Medulla oblongata (tissue), 1 donor: ENCODE measurements at regions not wholly inside any gene's neighbourhood (a gene's known extent, or its start where the extent isn't known, plus 50 kb on each side); places are given as distances from the start of the nearest gene placed in this dataset.

ENCODE experiments used
- DNase-seq: peaks from one replicate; pipeline ENCODE4 v3.0.0-alpha.2; 2015; ENCODE audit errors: extremely low spot score

DNA sequence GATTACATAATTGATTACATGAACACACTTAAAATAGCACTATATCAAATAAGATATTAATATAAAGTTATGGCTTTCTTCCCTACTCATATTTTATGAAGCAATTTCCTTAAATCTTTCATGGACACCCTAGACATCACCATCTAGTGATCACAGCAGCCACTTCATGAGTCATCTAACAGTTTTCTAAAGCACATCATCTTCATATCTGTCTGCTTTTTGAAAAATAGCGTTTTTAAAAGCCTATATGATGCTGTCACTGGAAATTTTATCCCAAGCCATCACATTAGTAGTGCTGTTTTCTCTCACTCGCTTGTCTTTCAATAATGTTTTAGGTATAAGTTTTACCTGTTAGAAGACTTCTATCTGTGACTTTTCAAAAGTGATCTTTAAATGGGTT, 326.1 kb downstream of the SLITRK6 start:
- no peak for DNase-seq

DNA sequence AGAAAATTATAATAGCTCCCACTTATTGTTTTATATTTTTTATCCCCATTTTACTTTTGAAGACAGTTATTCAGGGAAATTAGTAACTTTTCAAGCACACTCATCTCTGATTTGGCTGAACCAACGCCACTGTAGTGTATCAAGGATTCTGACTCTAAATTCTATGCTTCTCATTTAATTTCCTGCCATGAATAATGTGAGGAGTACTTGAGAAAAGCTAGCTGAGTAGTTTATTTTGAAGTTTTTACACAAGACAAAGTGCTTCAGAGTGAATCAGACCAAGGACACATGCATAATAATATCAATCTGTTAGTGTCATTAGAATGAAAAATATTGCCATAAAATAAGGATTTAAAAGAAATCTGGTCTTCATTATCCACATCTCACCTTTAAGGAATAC, 329.9 kb downstream of the SLITRK6 start:
- no peak for DNase-seq

DNA sequence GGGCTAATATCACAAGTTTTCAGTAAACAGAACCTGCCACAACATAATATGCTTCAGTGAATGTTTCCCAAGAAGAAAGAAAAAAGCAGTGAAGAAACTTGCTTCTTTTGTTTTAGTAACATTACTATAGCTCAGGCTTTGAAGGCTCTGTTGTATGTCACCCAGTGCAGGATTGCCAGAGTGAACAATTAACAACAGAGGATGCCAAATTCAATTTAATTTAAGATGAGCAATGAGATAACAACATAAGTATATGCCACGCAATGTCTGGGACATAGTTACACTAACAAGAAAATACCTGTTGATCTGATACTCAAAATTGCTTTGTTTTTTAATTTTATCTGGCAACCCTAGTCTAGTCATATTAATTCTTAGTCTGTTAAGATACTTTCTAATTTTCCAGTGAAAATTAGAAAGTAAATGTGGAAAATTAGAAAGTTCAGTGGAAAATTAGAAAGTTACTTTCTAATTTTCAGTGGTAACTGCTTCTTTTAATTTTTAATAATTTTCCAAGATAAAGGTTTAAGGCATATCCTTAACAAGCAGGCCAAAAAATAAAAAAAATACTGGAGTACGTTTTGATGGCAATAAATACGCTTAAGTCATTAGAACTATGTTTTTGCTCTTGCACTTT, 336.3 kb downstream of the SLITRK6 start:
- no peak for DNase-seq

DNA sequence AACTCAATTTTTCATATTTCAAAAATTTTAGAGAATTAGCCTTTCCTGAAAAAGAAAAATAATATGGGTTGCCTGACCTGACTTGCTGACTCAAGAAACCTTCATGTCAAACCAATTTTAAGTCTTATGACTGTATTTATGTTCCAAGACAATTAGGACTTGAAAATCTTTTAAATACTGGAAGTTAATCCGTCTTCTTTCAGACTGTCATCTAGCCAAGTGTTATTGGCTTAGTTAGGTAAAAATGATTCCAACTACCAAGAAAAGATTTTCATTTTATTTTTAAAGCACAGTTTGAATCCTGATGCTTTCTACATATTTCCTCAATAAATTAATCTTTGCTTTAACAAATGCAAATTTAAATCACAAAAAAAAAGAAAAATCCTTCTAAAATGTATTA, 337.6 kb downstream of the SLITRK6 start:
- no peak for DNase-seq

DNA sequence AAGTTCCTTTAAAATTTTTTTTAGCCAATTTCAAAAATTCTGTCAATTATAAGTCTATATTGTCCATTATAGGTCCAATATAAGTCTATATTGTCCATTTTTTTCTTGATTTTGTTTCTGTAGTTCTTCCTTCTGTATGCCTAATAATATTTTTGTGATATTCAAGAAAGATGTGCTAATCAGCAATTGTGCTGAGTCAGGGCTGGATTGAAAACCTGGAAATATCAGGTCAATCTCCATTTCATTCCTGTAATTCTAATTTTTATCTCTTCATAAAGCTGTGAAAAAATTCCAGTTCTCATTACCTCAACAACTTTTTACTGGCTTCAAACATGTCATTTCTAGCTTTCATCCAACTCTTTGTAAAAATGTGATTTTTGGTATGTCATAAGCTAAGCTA, 353.7 kb downstream of the SLITRK6 start:
- no peak for DNase-seq

DNA sequence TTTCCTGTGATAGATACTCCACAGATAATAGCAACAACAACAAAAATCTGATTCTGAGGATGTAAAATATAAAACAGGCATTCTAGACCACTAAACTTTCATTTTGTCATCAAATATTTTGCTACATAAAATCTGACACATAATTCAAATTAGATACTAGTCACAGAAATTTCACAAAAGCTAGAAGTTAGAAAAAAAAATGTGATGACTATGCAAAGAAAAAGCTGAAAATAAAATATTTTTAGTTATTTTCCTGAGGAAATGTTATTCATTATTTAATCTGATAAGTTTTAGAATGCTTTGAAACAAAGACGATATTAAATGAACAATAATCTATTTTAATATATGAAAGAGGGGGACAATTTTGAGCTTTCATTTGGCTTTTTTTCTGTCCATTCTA, 357.2 kb downstream of the SLITRK6 start:
- DNase-seq, result no peak

DNA sequence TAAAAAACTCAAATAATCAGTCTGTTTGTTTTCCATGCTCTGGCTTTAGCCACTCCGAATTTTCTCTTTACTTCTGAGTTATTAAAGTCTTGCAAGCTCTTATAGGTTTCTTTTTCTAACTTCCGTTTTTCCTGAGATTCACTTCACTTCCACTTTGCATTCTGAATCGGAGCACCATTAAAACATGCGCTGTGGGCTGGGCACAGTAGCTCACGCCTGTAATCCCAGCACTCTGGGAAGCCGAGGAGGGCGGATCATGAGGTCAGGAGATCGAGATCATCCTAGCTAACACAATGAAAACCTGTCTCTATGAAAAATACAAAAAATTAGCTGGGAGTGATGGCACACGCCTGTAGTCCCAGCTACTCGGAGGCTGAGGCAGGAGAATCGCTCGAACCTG, 357.9 kb downstream of the SLITRK6 start:
- no peak for DNase-seq

DNA sequence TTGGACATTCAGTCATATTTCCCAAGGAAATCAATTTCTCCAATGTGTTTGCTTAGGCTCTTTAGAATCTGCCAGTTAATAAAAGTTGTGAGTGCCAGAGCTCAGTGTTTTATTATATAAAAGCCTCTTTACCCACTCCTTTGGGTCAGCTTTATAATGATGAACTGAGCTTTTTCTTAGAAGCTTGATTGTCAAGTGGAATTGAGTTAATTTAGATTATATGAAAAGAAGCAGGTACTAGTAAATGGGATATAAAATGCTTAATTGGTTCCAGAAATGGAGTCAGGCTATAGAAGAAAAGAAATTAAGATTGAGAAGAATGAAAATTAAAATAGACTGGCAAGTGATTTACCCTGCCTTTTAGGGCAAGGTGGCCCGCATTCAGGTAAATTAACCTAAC, 363.2 kb downstream of the SLITRK6 start:
- DNase-seq, result no peak

DNA sequence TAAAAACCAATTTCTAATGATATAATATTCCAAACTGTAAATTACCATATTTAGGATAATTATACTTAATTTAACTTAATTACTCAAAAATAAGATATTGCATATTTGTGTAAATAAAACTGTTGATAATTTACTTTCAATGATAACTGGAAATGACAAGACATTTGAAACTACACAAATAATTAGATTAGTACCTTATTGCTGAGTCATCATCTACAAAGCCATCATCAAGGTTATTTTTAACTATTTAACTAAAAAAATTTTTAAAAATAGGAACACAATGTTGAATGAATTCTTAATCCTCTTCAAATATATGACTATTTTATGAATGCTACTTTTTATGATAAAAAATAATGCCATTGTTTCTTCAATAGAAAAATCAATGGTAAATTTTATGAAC, 364.3 kb downstream of the SLITRK6 start:
- DNase-seq, result no peak

DNA sequence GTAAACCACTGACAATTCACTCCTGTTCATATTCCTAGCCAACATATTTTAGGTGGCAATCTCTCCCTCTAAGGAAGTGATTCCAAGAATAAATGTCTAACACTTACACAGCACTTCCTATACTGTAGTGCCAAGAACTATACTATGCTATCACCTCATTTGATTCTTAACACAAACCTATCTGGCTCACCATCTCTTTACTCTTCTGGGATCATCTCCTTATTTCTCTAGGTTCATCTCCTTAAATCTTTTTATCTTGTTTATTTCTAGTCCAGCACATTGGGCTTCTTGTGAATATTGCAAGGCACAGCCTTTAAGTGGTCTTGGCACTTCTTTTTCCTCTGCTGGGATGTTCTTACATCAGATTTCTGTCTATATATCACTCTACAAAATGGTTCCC, 366.3 kb downstream of the SLITRK6 start:
- DNase-seq, result no peak

DNA sequence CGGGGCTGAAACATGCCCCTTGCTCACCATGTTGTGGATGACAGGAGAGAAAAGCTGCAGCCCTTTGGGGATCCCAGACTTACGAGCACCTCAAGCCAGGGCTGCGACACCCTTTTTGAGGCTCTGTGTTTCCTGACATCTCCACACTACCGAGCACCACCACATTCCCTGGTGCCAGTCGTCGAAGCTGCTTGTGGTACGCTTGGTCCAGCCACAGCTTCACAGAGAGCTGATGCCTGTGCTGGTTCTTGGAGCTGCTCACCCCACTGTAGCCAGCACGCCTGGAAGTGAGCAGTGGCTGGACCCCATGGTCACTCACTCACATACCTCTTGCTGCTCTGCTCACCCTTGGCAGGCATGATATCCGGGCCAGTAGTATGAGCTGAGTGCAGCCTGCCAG, 367.5 kb downstream of the SLITRK6 start:
- no peak for DNase-seq

DNA sequence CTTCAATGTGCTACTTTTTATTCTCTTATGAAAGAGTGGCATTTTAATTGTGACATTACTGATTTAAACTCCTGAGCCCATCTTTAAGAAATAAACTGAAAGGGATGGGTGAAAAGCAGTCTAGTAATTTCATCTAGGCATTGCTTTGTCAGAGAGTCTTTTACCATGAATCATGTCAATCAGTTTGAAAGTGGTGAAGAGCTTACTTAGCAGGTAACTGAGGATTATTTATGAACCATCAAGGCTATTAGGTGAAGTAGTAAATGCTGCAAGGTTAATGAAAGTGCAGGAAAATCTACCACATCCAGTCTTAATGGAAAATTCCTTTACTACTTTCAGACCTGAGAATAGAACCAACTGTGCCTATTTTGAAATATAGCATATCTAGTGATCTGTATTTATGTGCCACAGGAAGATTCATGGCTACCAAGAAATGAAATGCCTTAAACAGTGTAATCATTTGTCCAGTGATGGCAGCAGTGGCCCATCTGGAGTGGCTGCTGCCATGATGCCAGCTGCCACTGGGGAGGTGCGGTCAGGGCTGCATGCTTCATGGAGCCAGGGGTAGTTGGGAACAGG, 368.9 kb downstream of the SLITRK6 start:
- DNase-seq, result no peak

DNA sequence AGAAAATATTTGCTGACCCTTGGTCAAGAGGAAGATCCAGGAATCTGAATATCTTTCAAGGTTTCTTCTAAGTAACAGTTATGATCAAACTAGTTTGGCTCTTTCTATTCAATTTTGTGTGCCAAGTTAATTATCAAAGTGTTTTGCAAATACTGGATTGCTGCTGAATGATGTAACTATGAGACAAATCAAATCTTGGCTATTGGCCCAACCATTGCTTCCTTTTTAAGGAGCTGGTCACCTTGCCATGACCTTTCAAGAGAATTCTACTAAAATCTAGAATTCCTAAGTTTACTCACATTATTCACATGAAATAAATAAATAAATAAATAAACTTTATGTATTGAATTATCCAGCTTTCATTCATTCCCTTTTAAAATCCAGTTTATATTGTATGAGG, 371.8 kb downstream of the SLITRK6 start:
- no peak for DNase-seq

DNA sequence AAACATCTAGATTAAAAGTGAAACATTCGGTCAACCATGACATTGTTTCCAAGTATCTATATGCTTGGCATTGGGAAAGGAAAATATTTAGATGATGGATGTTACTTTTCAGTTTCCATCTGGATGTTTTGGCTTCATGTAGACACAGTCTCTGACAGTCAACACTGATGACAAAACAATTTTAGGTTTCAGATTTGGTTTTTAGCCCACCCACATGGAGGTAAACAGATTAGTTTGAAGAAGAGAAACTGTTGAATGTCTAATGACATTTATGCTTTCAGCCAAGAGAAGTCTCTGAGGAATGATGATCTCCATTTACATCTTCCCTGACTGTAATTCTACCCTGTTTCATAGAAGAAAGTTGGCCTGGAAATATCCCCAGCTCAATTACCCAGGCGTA, 379.1 kb downstream of the SLITRK6 start:
- DNase-seq, result no peak

DNA sequence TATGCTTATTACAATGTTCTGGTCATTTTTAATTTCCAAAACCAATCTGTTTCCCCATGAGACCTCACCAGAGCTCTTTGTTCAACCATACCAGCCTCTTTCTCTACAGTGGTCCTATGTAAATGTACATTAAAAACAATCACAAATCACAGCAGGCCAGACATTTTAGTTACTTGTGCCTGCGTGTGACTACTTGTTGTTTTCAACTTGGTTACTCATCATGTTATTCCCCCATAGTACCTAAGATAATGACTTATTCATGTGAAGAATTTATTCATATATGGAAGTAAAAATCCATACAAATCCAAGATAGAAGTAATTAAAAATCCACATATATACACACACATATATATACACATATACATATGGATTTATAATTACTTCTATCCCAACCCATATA, 379.6 kb downstream of the SLITRK6 start:
- no peak for DNase-seq

DNA sequence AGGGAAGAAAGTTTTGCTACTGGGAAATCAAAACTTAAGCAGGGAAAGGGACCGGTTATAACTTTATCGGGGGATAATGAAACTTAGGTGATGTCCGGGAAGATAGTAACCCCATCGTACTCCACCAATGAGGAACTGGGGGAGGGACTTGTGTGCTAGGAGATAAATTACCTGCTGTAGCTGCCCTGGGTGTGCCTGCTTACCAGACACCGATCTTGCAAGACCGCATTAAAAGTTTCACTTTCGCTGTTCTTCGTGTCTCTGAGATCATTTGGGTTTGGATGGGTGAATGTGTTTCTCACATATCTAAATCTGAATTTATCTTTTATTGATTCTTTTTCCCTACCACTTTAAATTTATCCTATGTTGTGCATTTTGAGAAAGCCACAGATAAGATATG, 381.4 kb downstream of the SLITRK6 start:
- DNase-seq, result no peak

DNA sequence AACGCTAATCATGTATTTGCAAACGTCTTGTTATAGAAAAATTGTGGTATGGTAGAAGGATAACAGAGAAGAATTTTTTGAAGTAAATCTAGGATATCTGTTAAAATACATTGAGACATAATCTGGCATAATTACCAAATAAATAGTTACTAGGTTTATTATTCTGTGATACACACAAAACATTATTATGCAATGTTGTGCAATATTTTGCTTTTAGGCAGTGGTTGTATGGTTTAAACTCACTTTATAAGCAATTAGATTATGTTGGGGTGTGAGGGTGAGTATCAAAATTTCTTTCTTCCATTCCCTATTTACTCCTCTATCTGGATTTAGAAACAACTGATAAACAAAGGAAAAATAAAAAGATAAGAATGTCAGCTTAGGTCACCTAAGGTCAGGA, 385.6 kb downstream of the SLITRK6 start:
- no peak for DNase-seq

DNA sequence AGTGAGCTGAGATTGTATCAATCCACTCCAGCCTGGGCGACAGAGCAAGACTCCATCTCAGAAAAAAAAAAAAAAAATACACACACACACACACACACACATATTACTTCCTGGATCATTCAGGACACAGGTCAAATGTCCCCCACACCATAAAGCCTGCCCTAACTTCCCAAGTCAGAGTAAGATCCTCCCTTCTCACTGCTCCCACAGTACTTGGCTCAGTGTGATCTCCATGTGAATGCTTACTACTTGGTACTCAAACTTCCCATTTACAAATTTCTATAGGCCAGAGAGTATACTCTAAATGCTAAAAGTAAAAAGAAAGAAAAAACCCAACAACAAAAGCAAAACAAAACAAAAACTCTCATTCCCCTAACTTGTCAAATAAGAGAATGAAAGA, 386.8 kb downstream of the SLITRK6 start:
- DNase-seq, result no peak

DNA sequence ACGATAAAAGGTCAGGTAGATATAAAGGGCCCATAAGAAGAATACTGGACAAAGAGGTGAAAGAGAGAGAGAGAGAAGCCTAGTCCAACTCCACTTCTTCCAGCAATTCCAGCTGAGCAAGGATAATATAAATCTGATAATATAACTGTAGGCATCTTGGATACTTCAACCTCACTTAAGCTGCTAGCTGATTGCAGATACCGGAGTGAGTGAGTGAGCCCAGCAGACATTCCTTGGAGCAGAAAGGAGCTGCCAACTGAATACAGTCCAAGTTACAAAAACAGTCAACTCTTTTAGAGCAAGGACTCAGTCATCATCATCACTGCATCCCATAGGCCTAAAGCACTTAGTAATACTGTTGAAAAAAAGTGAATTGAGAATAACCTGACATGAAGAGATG, 387.6 kb downstream of the SLITRK6 start:
- no peak for DNase-seq

DNA sequence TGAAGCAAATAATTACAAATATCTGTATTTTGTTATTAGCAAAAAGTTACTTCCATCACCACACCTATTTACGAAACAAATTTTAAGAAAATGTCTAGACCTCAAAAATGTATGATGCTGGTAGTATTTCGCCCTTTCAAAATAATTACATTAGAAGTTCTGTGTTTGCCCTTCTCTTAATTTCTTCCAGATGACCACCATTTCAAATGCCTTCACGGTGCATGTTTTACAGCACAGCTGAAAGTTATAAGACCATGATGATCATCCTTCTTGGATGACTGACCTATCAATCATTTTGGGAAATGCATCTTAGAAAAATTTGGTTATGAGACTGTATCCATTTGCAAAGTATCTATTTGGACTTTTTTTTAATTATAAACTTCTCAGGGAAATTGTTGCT, 390.8 kb downstream of the SLITRK6 start:
- DNase-seq, result no peak

DNA sequence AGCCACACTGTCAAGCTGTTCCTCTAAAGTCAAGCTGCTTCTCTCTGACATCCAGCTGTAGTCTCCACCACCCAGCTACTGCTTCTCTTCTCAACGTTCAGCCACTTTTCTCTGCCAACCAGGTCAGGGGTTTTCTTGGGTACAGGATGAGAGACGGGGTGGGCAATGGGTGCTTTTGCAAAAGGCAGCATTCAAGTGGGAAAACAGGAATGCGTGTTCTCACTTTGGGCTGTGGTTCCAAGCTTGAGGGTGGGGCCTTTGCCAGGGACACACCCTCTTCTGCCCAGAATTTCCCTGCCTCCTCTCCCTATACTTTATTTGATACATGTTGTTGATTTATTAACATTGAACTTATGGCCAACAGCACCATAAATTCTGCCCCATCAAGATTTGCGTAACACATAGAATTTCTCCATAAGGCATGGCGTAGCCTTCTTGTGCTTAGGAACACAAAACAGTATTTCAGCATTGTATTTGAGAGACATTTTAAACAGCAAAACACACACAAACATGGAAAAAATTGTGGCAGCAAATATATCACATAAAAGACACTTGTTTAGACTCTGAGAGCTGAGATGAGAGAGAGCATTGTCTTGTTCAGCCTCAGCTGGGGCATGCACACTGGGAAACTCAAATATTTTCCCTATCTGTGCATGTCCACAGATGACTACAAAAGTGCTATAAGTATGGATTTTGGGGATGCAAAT, 392.8 kb downstream of the SLITRK6 start:
- peak; percentile 81 for DNase-seq

DNA sequence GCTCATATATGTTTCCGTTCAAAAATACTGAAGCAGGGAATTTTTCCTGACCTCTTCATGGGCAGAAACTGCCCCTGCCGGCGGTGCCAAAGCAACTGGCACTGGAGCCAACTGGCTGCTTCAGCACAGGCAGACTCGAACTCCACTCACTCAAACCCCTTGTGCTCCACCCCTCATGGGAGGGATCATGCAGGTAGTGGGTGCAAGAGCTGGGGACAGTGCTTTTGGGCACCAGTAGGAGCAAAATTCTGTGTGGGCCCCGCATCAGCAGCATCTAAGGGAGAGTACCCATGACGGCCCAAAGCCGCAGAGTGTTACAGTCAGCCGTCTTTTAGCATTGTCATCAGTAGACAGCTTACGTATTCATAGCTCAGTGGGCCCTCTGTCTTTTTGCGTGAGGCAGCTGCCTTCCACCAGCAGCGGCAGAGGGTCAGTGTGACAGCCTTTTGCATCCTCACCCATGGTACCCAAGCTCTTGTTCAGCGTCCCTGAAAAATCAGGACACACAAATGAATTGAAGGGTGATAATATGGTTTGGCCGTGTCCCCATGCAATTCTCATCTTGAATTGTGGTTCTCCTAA, 393.8 kb downstream of the SLITRK6 start:
- peak; percentile 49 for DNase-seq

DNA sequence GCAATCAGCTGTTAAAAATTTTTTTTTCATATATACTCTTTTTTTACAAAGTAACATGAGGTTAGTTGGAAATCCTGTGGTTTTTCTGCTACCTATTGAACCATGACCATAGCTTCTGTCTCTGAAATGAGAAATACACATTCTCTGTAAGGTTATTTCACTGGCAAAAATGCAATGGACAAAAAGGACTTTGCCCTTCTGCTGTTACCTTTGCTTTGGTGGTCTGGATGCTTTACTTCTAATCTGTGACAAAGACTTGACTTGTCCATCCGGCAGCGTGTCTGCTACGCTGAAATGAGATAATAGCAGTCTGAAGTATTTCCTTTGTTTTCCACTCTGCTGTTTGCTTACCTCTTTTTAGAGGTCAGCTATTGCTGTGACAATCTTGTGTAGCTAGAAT, 412.8 kb downstream of the SLITRK6 start:
- no peak for DNase-seq
